ENCODE measurements at regions not wholly inside any gene's neighbourhood (a gene's known extent, or its start where the extent isn't known, plus 50 kb on each side); places are given as distances from the start of the nearest gene placed in this dataset.
"Not testable (repeated sequence)": the region's sequence is repeated elsewhere in the genome, so short reads cannot be mapped to it uniquely, and the experiment has no call there.

DNA sequence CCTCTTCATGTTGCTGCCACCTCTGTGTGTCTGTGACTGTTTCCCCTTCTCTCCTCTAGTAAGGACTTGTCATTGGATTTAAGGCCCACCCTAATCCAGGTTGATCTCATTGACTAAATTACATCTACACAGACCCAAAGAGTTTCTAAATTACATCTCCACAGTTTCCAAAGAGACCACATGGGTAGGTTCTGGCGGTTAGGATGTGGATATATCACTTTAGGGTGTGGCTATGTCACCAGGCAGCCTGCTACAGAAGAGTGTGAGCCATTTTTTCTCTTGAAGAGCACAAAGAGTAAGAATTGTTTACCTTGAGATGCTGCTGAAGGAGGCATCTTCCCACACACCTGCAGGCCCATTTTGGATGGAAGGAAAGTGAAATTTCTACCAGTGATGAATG lies 128.6 kb downstream of the LAT start:
- DNase-seq = not testable (repeated sequence)

DNA sequence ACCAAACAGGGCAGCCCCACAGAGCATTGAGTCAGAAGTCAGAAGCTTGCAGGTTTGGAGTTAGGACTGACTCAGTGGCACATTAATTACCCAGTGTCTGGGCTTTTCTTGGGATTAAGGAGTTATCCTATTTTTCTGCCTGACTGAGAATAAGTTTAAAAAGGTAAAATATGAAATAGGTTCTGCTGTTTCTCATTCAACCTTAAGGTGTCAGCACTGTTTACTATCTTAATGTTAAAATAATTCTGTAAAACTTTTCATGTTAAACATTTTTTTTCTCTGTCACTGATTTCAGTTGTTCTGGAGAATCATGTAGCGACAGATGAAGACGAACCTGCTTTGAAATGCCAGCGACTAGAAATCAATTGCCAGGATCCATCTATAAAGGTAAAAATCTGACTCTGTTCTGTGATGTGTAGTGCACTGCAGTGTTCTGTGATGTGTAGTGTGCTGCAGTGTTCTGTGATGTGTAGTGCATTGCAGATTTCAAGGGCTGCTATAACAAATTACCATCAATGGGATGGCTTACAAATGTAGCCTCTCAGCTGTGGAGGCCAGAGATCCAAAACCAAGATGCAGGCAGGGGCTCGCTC lies 128.0 kb downstream of the LAT start:
- DNase-seq = no peak

GRCh38 chr16:29111901-29112680 lies 127.2 kb downstream of the LAT start:
- DNase-seq = not testable (repeated sequence)

GRCh38 chr16:29111421-29111820 lies 126.6 kb downstream of the LAT start:
- DNase-seq = no peak

DNA sequence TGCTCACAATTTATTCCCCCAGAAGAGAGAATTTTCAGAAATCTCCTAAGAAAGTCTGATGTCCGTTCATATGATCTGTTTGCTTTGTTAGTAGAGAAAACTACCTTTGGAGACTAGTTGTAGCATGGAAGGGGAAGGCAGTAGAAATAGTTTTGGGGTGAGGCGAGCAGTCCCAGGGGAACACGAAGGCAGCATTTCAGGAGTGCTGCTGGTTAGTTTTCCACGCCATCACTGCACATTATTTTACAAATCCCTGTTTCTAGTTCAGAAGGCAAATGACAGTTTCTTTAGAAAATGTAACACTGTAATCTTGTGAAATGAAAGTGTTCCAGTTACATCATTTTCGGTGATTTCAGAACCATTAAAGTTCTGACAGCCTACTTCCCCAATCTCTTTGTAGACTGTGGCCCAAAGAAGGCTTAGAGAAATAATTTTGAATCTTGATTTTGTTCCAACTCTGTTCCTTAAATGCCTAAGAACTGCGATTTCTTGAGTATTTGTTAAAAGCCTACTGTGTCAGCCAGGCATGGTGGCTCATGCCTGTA lies 123.8 kb downstream of the LAT start:
- DNase-seq = not testable (repeated sequence)

- DNase-seq = no peak
Observed at GRCh38 chr16:29107299-29107698, 122.4 kb downstream of the LAT start.

DNA sequence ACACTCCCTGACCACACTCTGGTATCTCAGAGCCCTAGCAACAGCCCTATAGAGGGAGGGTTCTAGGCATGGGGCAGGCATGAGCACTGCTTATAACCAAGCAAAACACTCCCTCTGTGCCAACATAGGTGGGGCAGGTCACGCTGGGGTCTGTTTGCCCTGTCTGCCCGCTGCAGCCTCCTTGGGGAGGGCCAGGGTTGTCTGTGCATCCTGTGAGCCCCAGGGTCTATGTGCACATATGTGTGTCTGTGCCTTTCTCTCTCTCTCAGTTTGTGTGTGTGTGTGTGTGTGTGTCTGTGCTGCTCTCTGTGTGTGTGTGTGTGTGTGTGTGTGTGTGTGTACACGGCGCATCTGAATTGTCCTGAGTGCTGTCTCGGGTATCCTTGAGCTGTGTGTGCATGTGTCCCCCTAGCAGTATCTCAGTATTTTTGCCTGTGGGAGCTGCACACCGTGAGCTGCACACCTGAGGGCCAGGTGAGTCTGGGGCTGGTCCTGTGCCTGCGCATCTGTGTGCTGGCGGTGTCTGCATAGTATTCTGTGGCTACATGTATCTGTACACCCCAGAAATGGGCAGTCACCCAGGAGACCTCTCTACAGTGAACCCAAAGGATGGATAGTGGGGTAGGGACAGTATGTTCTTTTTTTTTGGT lies 121.5 kb downstream of the LAT start:
- DNase-seq = not testable (repeated sequence)

DNA sequence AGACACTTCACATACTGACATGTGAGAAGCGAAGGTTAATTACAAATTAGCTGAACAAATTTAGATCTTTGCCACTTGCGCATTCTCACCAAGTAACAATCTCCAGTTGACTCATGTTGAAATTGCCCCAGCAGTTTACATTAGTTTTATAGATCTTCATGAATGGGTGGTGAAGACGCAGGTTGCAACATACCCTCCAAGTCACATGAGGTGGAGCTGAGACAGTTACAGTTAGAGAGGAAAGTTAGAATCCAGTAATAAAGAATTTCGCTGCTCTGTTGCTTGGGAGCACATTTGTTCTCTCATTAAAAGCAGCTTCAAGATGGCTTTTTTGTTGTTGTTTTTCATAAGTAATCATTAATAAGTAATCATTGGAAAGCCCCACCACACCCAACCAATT lies 119.7 kb downstream of the LAT start:
- not testable (repeated sequence) for DNase-seq

DNA sequence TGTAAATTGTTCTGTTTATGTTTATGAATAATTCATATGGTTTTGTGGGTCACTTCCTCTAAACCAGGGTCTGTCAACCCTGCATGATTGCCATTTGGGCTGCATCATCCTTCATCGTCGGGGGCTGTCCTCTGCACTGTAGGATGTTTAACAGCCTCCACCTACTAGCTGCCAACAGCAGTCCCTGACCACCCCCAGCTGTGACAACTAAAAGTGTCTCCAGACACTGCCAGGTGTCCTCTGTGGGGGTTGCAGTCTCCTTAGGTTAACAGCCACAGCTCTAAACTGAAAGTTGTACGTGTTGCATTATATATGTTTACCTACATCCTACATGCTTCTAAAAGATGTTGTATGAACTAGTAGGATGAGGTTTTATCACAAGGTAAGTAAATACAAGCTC lies 113.1 kb downstream of the LAT start:
- DNase-seq = not testable (repeated sequence)

DNA sequence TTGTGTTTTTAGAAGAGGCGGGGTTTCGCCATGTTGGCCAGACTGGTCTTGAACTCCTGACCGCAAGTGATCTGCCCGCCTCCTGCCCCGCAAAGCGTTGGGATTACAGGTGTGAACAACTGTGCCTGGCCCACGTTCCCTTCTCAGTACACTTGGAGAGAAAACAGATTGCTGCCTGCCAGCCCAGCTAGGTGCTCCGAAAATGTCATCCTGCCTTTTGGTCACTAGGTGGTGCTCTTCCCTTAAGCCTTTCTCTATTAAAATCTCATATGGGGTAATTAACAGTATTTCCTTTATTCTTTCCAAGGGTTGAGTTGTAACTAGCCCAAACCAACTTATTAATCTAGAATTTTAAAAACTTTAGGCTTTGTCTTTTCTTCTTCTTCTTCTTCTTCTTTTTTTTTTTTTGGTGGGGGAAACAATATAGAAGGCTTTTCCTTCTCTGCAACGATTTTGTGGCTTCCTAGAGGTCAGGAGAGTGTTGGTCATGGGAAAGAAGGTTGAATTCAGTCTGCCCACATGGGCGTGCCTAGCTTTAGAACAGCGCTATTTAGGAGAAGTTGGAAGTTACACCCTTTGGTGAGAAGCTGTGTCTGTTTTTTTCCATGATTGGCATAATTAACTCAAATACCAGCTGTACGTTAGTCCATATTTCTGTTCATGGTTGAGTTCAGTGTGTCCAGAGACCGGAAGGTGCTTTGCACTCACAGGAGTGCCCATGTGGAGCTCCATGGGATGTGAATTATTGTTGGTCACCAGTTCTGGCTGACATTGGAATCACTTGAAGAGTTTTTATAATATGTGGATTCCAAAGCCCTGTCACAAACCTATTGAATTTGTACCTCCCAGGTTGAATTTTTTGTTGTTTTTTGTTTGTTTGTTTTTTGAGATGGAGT lies 110.1 kb downstream of the LAT start:
- not testable (repeated sequence) for DNase-seq

DNA sequence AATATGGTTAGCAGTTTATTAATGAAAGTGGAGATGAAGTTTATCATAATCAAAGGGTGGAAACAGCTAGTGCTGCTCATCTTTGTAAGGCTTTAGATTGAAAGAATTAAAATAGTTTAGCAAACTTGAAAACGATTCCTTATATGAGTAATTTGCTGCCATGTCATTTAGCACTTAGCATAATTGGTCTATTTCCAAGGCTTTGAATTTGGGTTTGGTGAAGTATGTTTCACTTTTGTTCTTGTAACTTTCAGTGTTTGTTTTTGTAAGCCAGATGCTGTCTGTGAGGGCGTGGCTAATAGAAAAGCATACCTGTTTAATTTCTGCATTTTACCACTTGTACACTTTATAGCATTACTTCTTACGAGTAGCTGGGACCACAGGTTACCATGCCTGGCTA lies 109.5 kb downstream of the LAT start:
- DNase-seq = not testable (repeated sequence)

- not testable (repeated sequence) for DNase-seq
Observed at GRCh38 chr16:29089679-29090078, 104.8 kb downstream of the LAT start.

DNA sequence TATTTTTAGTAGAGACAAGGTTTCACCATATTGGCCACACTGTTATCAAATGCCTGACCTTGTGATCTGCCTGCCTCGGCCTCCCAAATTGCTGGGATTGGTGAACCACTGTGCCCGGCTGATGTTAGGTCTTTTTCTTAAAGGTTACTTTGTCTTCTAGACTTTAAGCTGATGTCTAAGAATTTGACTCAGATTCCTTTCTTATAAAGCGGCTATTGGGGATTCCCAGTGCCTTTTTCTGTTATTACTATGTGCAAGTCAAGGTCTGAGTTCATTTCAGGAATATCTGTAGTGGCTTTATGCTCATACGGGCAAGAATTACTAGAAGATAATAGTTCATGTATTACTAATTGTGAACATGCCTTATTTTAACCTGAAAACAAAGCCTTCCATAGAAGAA lies 102.8 kb downstream of the LAT start:
- DNase-seq = not testable (repeated sequence)

GRCh38 chr16:29081829-29082639 lies 97.2 kb downstream of the LAT start:
- peak; percentile 7 for DNase-seq

- peak; percentile 50 for DNase-seq
Observed at GRCh38 chr16:29074554-29075402, 89.9 kb downstream of the LAT start.

- not testable (repeated sequence) for DNase-seq
Observed at GRCh38 chr16:29062235-29062634, 77.4 kb downstream of the LAT start.

DNA sequence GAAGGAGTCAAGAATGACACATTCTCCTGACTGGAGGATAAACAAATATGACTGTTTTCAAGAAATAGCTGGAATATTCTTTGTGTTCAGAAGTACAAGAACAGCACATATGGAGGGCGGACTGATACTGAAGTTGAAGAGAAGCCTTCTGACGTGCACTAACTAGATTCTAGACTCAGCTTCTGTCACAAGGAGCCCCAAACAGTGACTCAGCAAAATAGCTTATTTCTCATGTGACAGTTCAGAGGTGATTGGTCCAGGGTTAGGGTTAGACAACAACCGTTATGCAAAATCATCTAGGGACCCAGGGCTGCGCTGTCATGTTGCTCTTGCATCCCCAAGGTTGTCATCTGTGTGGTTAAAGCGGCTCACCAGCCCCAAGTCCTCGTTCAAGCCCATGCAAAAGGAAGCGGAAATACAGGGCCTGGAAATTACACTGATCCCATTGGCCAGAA lies 76.6 kb downstream of the LAT start:
- not testable (repeated sequence) for DNase-seq

- not testable (repeated sequence) for DNase-seq
Observed at GRCh38 chr16:29060022-29060810, 75.4 kb downstream of the LAT start.

DNA sequence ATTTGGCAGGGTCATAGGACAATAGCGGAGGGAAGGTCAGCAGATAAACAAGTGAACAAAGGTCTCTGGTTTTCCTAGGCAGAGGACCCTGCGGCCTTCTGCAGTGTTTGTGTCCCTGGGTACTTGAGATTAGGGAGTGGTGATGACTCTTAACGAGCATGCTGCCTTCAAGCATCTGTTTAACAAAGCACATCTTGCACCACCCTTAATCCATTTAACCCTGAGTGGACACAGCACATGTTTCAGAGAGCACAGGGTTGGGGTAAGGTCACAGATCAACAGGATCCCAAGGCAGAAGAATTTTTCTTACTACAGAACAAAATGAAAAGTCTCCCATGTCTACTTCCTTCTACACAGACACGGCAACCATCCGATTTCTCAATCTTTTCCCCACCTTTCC lies 74.7 kb downstream of the LAT start:
- DNase-seq = not testable (repeated sequence)

Data from muscle of arm (tissue), 1 donor.